IMR-90 (cell line): ENCODE measurements at regions not wholly inside any gene's neighbourhood (a gene's known extent, or its start where the extent isn't known, plus 50 kb on each side); places are given as distances from the start of the nearest gene placed in this dataset.

Experiments used
- ATAC-seq: fragments of 200-7000 bp; cut with Tn5 transposase; 2 replicates; pipeline ENCODE4 v1.9.1; 2020; ENCODE audit warnings: low read depth, mild to moderate bottlenecking, moderate library complexity
- BruUV-seq: library from RNA; stranded (reverse); fragments of 400-500 nt; replicated peaks from 2 replicates; lab custom pipeline; 2021; lab: Mats Ljungman, UMichigan
- CTCF ChIA-PET: fragments of 300-600 bp; formaldehyde crosslinking; extraction: SDS; loops from one replicate; lab custom pipeline; 2021; ENCODE audit warnings: antibody characterized with exemption; lab: Yijun Ruan, JAX
- POLR2A ChIA-PET: fragments of 300-600 bp; sonication (Branson Sonifier 250); formaldehyde crosslinking; loops from one replicate; lab custom pipeline; 2022; ENCODE audit warnings: antibody characterized with exemption; ENCODE audit not compliant: unreplicated experiment; lab: Charles Lee
- DNase-seq: peaks from one replicate; pipeline ENCODE4 v3.0.0; 2013
- H2AFZ ChIP-seq: replicated peaks from 2 replicates; pipeline ENCODE3; 2013; ENCODE audit warnings: low read length, mild to moderate bottlenecking; ENCODE audit not compliant: poor library complexity
- H2AK5ac ChIP-seq: 2 replicates; pipeline ENCODE4 v1.6.1; 2013; ENCODE audit warnings: low read depth, low read length, inconsistent platforms
- H2AK9ac ChIP-seq: replicated peaks from 2 replicates; pipeline ENCODE3; 2013; ENCODE audit warnings: mild to moderate bottlenecking, low read depth, low read length, moderate library complexity; ENCODE audit not compliant: poor library complexity
- H2BK120ac ChIP-seq: 2 replicates; pipeline ENCODE4 v1.6.1; 2013; ENCODE audit warnings: low read depth, low read length, inconsistent platforms
- H2BK15ac ChIP-seq: 3 replicates; pipeline ENCODE4 v1.6.1; 2013; ENCODE audit warnings: low read depth, low read length, inconsistent platforms
- H2BK20ac ChIP-seq: 2 replicates; pipeline ENCODE4 v1.6.1; 2013; ENCODE audit warnings: low read depth, mild to moderate bottlenecking, inconsistent platforms, low read length, moderate library complexity
- H2BK5ac ChIP-seq: 2 replicates; pipeline ENCODE4 v1.6.1; 2013; ENCODE audit warnings: mild to moderate bottlenecking, low read depth, low read length, inconsistent platforms; ENCODE audit not compliant: poor library complexity, severe bottlenecking
- H3K14ac ChIP-seq: replicated peaks from 2 replicates; pipeline ENCODE4 v1.6.1; 2013; ENCODE audit warnings: low read depth, low read length, inconsistent platforms
- H3K18ac ChIP-seq: 2 replicates; pipeline ENCODE4 v1.6.1; 2013; ENCODE audit warnings: low read depth, low read length, control low read depth
- H3K23ac ChIP-seq: 2 replicates; pipeline ENCODE4 v1.6.1; 2013; ENCODE audit warnings: low read depth, low read length, inconsistent platforms
- H3K27ac ChIP-seq: 2 replicates; pipeline ENCODE4 v1.5.1; 2013; ENCODE audit warnings: mild to moderate bottlenecking, control low read depth, low read length; ENCODE audit not compliant: insufficient read depth
- H3K27me3 ChIP-seq: 2 replicates; pipeline ENCODE4 v1.6.1; 2013; ENCODE audit warnings: low read length; ENCODE audit not compliant: control insufficient read depth, insufficient read depth
- H3K36me3 ChIP-seq: 2 replicates; pipeline ENCODE4 v1.6.1; 2013; ENCODE audit warnings: low read length, mixed read lengths; ENCODE audit not compliant: control insufficient read depth, insufficient read depth
- H3K4ac ChIP-seq: 2 replicates; pipeline ENCODE4 v1.6.1; 2013; ENCODE audit warnings: low read depth, low read length, inconsistent platforms
- H3K4me1 ChIP-seq: 2 replicates; pipeline ENCODE4 v1.6.1; 2013; ENCODE audit warnings: low read length, mixed read lengths; ENCODE audit not compliant: control insufficient read depth, insufficient read depth
- H3K4me2 ChIP-seq: 2 replicates; pipeline ENCODE4 v1.6.1; 2013; ENCODE audit warnings: low read depth, mild to moderate bottlenecking, control low read depth, low read length, moderate library complexity
- H3K4me3 ChIP-seq: 2 replicates; pipeline ENCODE4 v1.5.1; 2013; ENCODE audit warnings: low read depth, mild to moderate bottlenecking, control low read depth, low read length, moderate library complexity; ENCODE audit not compliant: insufficient read depth
- H3K56ac ChIP-seq: 2 replicates; pipeline ENCODE4 v1.6.1; 2013; ENCODE audit warnings: low read length, inconsistent platforms; ENCODE audit not compliant: insufficient read depth; ENCODE audit errors: extremely low read depth
- H3K79me1 ChIP-seq, 2 experiments: 2 replicates each; pipeline ENCODE4 v1.6.1; 2013; ENCODE audit warnings: low read length in 2 of 2, inconsistent platforms in 1 of 2, low read depth in 1 of 2
- H3K9ac ChIP-seq: 2 replicates; pipeline ENCODE4 v1.6.1; 2013; ENCODE audit warnings: low read depth, low read length, control low read depth
- H3K9me1 ChIP-seq: 2 replicates; pipeline ENCODE4 v1.6.1; 2013; ENCODE audit warnings: low read length, inconsistent platforms; ENCODE audit not compliant: insufficient read depth
- H3K9me3 ChIP-seq: 2 replicates; pipeline ENCODE4 v1.6.1; 2013; ENCODE audit warnings: low read length; ENCODE audit not compliant: control insufficient read depth, insufficient read depth
- H4K20me1 ChIP-seq: 2 replicates; pipeline ENCODE4 v1.6.1; 2013; ENCODE audit warnings: low read length, inconsistent platforms; ENCODE audit not compliant: insufficient read depth
- H4K5ac ChIP-seq: 2 replicates; pipeline ENCODE4 v1.6.1; 2013; ENCODE audit warnings: mild to moderate bottlenecking, low read depth, low read length, control low read depth
- H4K8ac ChIP-seq, 2 experiments: 2 replicates each; pipeline ENCODE4 v1.6.1; 2013; ENCODE audit warnings: low read depth in 2 of 2, low read length in 2 of 2, control low read depth in 1 of 2, inconsistent platforms in 1 of 2
- H4K91ac ChIP-seq: 2 replicates; pipeline ENCODE4 v1.6.1; 2013; ENCODE audit warnings: low read depth, low read length, inconsistent platforms; ENCODE audit not compliant: insufficient read depth
- BHLHE40 ChIP-seq: fragments of 150-350 bp; IDR thresholded peaks from 2 replicates; pipeline ENCODE4 v1.6.1; 2016; ENCODE audit warnings: mild to moderate bottlenecking, low read depth, low read length
- CEBPB ChIP-seq: IDR thresholded peaks from 2 replicates; pipeline ENCODE4 v1.6.1; 2012; ENCODE audit warnings: low read depth, low read length, improper control_type of control experiment
- CHD1 ChIP-seq: IDR thresholded peaks from 2 replicates; pipeline ENCODE4 v1.6.1; 2012; ENCODE audit warnings: low read depth, low read length, improper control_type of control experiment
- ELK1 ChIP-seq: fragments of 150-350 bp; IDR thresholded peaks from 2 replicates; pipeline ENCODE4 v1.6.1; 2016; ENCODE audit warnings: low read depth, mild to moderate bottlenecking, low read length, moderate library complexity, borderline replicate concordance
- FOS ChIP-seq: fragments of 150-350 bp; IDR thresholded peaks from 2 replicates; pipeline ENCODE4 v1.6.1; 2016; ENCODE audit warnings: low read depth, low read length
- MAFK ChIP-seq: IDR thresholded peaks from 2 replicates; pipeline ENCODE4 v1.6.1; 2012; ENCODE audit warnings: low read depth, low read length, improper control_type of control experiment
- MAZ ChIP-seq: IDR thresholded peaks from 2 replicates; pipeline ENCODE4 v1.6.1; 2012; ENCODE audit warnings: low read depth, mild to moderate bottlenecking, low read length, improper control_type of control experiment, moderate library complexity, borderline replicate concordance
- MXI1 ChIP-seq: IDR thresholded peaks from 2 replicates; pipeline ENCODE4 v1.6.1; 2012; ENCODE audit warnings: low read depth, mild to moderate bottlenecking, low read length, moderate library complexity, borderline replicate concordance
- NFE2L2 ChIP-seq: fragments of 150-350 bp; IDR thresholded peaks from 2 replicates; pipeline ENCODE4 v1.6.1; 2016; ENCODE audit warnings: low read depth, mild to moderate bottlenecking, low read length
- RAD21 ChIP-seq: IDR thresholded peaks from 2 replicates; pipeline ENCODE4 v1.6.1; 2012; ENCODE audit warnings: low read length, improper control_type of control experiment
- RFX5 ChIP-seq: IDR thresholded peaks from 2 replicates; pipeline ENCODE4 v1.8.0; 2012; ENCODE audit warnings: low read depth, mild to moderate bottlenecking, low read length, moderate library complexity
- SMC3 ChIP-seq: fragments of 150-350 bp; IDR thresholded peaks from 2 replicates; pipeline ENCODE4 v1.6.1; 2016; ENCODE audit warnings: low read depth, mild to moderate bottlenecking, antibody characterized with exemption, low read length, moderate library complexity
- USF2 ChIP-seq: fragments of 150-350 bp; IDR thresholded peaks from 2 replicates; pipeline ENCODE4 v1.6.1; 2017; ENCODE audit warnings: mild to moderate bottlenecking, antibody characterized with exemption, low read length, low read depth
- WGBS, 2 experiments: methylation state at CpG; one replicate each; pipeline versions ENCODE4 v1.1.5 to v1.1.7; 2013; ENCODE audit warnings: missing lambda C conversion rate in 2 of 2; ENCODE audit not compliant: insufficient read length in 1 of 2; ENCODE audit errors: extremely low coverage in 2 of 2; 5-methylcytosine and 5-hydroxymethylcytosine counted together
- dilution Hi-C: fragments of 300-500 bp; cut with HindIII; formaldehyde crosslinking; loops from one replicate; pipeline ENCODE4 v1.14.3; 2018; ENCODE audit warnings: low sequenced_read_pairs; ENCODE audit not compliant: unreplicated experiment
- in situ Hi-C: fragments of 300-500 bp; cut with MboI; formaldehyde crosslinking; loops from 3 replicates; pipeline ENCODE4 v1.14.3; 2019; ENCODE audit warnings: low sequenced_read_pairs, inconsistent platforms, mixed read lengths
- intact Hi-C: fragments of 100-400 bp; cut with micrococcal nuclease; formaldehyde crosslinking; loops from 2 replicates; pipeline ENCODE4 v1.10.0; 2022

- Histone ChIP-seq H4K91ac (no peak overlapping the region), H3K14ac (no peak overlapping the region), H2BK5ac (no peak overlapping the region), H3K56ac (no peak overlapping the region), H4K8ac (no peak overlapping the region), H3K9me1 (no peaks in the 10 kb centered on the region), H3K9me3 (peaks cover 3% of the 10 kb centered on the region; the same call in 1 of the 2 replicates), H3K4me2 (no peak overlapping the region), H4K20me1 (no peaks in the 10 kb centered on the region), H3K4me1 (no peaks in the 10 kb centered on the region), H2BK120ac (no peak overlapping the region), H3K4ac (no peak overlapping the region), H4K5ac (no peak overlapping the region), H3K79me1 (no peaks in the 10 kb centered on the region), H3K27ac (no peak overlapping the region), H2AK9ac (no peak overlapping the region), H2AFZ (no peak overlapping the region), H2BK15ac (no peak overlapping the region), H3K18ac (no peak overlapping the region), H3K4me3 (no peak overlapping the region), H2BK20ac (no peak overlapping the region), H2AK5ac (no peak overlapping the region), H3K27me3 (peaks cover 2% of the 10 kb centered on the region; the same call in 1 of the 2 replicates), H3K36me3 (no peaks in the 10 kb centered on the region), H3K23ac (no peak overlapping the region), H3K9ac (no peak overlapping the region)
- intact Hi-C loops = no loop called here
- ATAC-seq = no peak
- CTCF ChIA-PET = no interaction called here
- no CpG with 5 or more reads among the region's 2 CpGs for WGBS, 2 experiments
- in situ Hi-C loops = no loop called here
- no peak for DNase-seq
- BruUV-seq = no TSS peak
- POLR2A ChIA-PET = interaction anchor here (0.5 kb wide), 1 partner anchor 774 kb away, joined by 6 read pairs; no protein-coding TSS in a partner anchor
- no peak for TF ChIP-seq NFE2L2
- no peak for TF ChIP-seq BHLHE40
- TF ChIP-seq MAZ = no peak
- no peak for TF ChIP-seq RFX5
- TF ChIP-seq MAFK = no peak
- no peak for TF ChIP-seq RAD21
- no peak for TF ChIP-seq USF2
- TF ChIP-seq CEBPB = no peak
- no peak for TF ChIP-seq CHD1
- no peak for TF ChIP-seq FOS
- TF ChIP-seq ELK1 = no peak
- TF ChIP-seq MXI1 = no peak
- TF ChIP-seq SMC3 = no peak
- dilution Hi-C loops = no loop called here
These were observed 325.8 kb downstream of the ABCC12 start for GRCh38 chr16:47829850-47830600.
